HL-60 (cell line): ENCODE measurements at regions not wholly inside any gene's neighbourhood (a gene's known extent, or its start where the extent isn't known, plus 50 kb on each side); places are given as distances from the start of the nearest gene placed in this dataset.

Experiments used
- DNase-seq, 2 experiments: peaks; one replicate each; pipeline ENCODE4 v3.0.0-alpha.2; 2010 to 2020; ENCODE audit warnings: low read depth in 1 of 2, low spot score in 1 of 2
- H3K27ac ChIP-seq: fragments of 250-450 bp; sonication (Bioruptor Pico); replicated peaks from 2 replicates; pipeline ENCODE4 v1.5.1; 2020; ENCODE audit warnings: mild to moderate bottlenecking, moderate library complexity
- H3K27me3 ChIP-seq: fragments of 250-450 bp; sonication (Bioruptor Pico); 2 replicates; pipeline ENCODE4 v1.5.1; 2021; ENCODE audit warnings: mild to moderate bottlenecking, moderate library complexity; ENCODE audit not compliant: insufficient read depth, poor library complexity, severe bottlenecking
- H3K4me3 ChIP-seq: replicated peaks from 2 replicates; pipeline ENCODE4 v1.5.1; 2011; ENCODE audit warnings: mild to moderate bottlenecking, control low read depth, low read length; ENCODE audit not compliant: insufficient read depth
- CTCF ChIP-seq: IDR thresholded peaks from one replicate; pipeline ENCODE4 v1.5.1; 2011; ENCODE audit warnings: low read length, control low read depth, inconsistent platforms; ENCODE audit not compliant: insufficient read depth
- GABPA ChIP-seq: IDR thresholded peaks from 2 replicates; pipeline ENCODE4 v1.6.1; 2012; ENCODE audit warnings: low read depth
- POLR2AphosphoS5 ChIP-seq: IDR thresholded peaks from 2 replicates; pipeline ENCODE4 v1.6.1; 2012; ENCODE audit warnings: low read depth
- REST ChIP-seq: IDR thresholded peaks from 2 replicates; pipeline ENCODE4 v1.6.1; 2012; ENCODE audit warnings: low read depth; ENCODE audit not compliant: insufficient replicate concordance
- SPI1 ChIP-seq: IDR thresholded peaks from 2 replicates; pipeline ENCODE4 v1.6.1; 2012; ENCODE audit warnings: low read depth, mild to moderate bottlenecking, borderline replicate concordance

GRCh38 chr5:62042007-62042406 is 264.0 kb upstream of the KIF2A start:
- TF ChIP-seq GABPA (no peak), POLR2AphosphoS5 (no peak), SPI1 (no peak), CTCF (no peak)

GRCh38 chr5:62043289-62044280 is 262.4 kb upstream of the KIF2A start:
- no peaks in the 10 kb centered on the region for H3K27me3 ChIP-seq
- TF ChIP-seq CTCF = no peak
- no peak for TF ChIP-seq POLR2AphosphoS5
- no peak for TF ChIP-seq REST
- no peak for TF ChIP-seq SPI1
- TF ChIP-seq GABPA = no peak
- no peak for DNase-seq
- no peak overlapping the region for H3K27ac ChIP-seq
- H3K4me3 ChIP-seq = no peak overlapping the region

More at GRCh38 chr5:62042007-62042406, 264.0 kb upstream of the KIF2A start:
- Histone ChIP-seq H3K27ac (no peak overlapping the region), H3K4me3 (no peak overlapping the region), H3K27me3 (no peaks in the 10 kb centered on the region)
- no peak for DNase-seq

GRCh38 chr5:62044989-62045388 is 261.0 kb upstream of the KIF2A start:
- no peak for DNase-seq
- TF ChIP-seq SPI1 (no peak), GABPA (no peak), REST (no peak), CTCF (no peak)
- Histone ChIP-seq H3K27ac (no peak overlapping the region), H3K27me3 (no peaks in the 10 kb centered on the region), H3K4me3 (no peak overlapping the region)
